Ishikawa (cell line): ENCODE measurements at regions not wholly inside any gene's neighbourhood (a gene's known extent, or its start where the extent isn't known, plus 50 kb on each side); places are given as distances from the start of the nearest gene placed in this dataset.

Experiments
- CEBPB ChIP-seq: IDR thresholded peaks from 2 replicates; pipeline ENCODE4 v1.6.1; 2012
- CREB1 ChIP-seq: IDR thresholded peaks from 2 replicates; pipeline ENCODE4 v1.6.1; 2012; ENCODE audit warnings: low read depth
- EP300 ChIP-seq: IDR thresholded peaks from 2 replicates; pipeline ENCODE4 v1.6.1; 2012; ENCODE audit warnings: borderline replicate concordance
- FOXM1 ChIP-seq: IDR thresholded peaks from 2 replicates; pipeline ENCODE4 v1.6.1; 2012; ENCODE audit warnings: low read depth, borderline replicate concordance
- RAD21 ChIP-seq: IDR thresholded peaks from 2 replicates; pipeline ENCODE4 v1.6.1; 2012; ENCODE audit warnings: low read depth
- REST ChIP-seq: IDR thresholded peaks from 2 replicates; pipeline ENCODE4 v1.6.1; 2012; ENCODE audit warnings: low read depth, mild to moderate bottlenecking
- TAF1 ChIP-seq: IDR thresholded peaks from 2 replicates; pipeline ENCODE4 v1.6.1; 2012; ENCODE audit warnings: low read depth, mild to moderate bottlenecking
- TCF12 ChIP-seq: IDR thresholded peaks from 2 replicates; pipeline ENCODE4 v1.6.1; 2012; ENCODE audit warnings: low read depth
- YY1 ChIP-seq: IDR thresholded peaks from 2 replicates; pipeline ENCODE4 v1.6.1; 2012; ENCODE audit warnings: low read depth
- TF ChIP-seq, protein P1 (sequence below): IDR thresholded peaks from 2 replicates; pipeline ENCODE4 v1.6.1; 2012

DNA sequence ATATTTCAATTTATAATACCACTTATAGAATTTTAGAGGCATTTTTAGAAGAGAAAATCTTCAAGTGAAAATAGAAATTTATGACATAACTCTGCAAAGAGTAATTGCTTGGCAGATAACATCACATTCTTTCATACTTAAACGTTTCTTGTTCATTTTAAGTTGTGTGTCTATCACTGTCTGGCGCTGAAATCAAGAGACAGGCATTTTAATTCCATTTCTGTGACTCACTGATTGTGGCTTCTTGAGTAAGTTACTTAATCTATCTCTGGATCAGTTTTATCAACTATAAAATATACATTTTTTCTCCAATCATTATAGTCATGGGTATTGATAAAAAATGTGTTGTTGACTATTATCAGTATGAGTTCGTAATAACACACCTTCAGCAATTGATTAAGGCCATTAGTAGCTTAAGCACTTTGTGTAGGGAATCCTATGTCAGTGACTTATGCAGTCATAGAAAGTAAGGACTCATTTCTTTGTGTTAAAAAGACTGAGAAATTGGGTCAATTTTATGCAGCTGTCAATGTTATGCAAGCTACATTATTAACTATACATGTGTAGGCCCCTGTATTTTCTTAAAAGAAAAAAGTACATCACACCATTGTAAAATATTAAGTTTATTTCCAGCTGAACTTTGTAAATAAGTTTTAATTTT is 497.3 kb downstream of the CCDC85A start:
- no peak for TF ChIP-seq FOXM1
- no peak for TF ChIP-seq TAF1
- TF ChIP-seq RAD21, result no peak
- no peak for TF ChIP-seq EP300
- no peak for TF ChIP-seq CREB1
- TF ChIP-seq, protein P1, sequence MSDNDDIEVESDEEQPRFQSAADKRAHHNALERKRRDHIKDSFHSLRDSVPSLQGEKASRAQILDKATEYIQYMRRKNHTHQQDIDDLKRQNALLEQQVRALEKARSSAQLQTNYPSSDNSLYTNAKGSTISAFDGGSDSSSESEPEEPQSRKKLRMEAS, result no peak
- no peak for TF ChIP-seq CEBPB
- no peak for TF ChIP-seq TCF12
- TF ChIP-seq YY1, result no peak
- no peak for TF ChIP-seq REST
